ENCODE measurements at regions not wholly inside any gene's neighbourhood (a gene's known extent, or its start where the extent isn't known, plus 50 kb on each side); places are given as distances from the start of the nearest gene placed in this dataset.
"Not testable (repeated sequence)": the region's sequence is repeated elsewhere in the genome, so short reads cannot be mapped to it uniquely, and the experiment has no call there.

- not testable (repeated sequence) for DNase-seq
Observed at GRCh38 chr20:29320216-29320949, 1937.1 kb upstream of the DEFB115 start.

DNA sequence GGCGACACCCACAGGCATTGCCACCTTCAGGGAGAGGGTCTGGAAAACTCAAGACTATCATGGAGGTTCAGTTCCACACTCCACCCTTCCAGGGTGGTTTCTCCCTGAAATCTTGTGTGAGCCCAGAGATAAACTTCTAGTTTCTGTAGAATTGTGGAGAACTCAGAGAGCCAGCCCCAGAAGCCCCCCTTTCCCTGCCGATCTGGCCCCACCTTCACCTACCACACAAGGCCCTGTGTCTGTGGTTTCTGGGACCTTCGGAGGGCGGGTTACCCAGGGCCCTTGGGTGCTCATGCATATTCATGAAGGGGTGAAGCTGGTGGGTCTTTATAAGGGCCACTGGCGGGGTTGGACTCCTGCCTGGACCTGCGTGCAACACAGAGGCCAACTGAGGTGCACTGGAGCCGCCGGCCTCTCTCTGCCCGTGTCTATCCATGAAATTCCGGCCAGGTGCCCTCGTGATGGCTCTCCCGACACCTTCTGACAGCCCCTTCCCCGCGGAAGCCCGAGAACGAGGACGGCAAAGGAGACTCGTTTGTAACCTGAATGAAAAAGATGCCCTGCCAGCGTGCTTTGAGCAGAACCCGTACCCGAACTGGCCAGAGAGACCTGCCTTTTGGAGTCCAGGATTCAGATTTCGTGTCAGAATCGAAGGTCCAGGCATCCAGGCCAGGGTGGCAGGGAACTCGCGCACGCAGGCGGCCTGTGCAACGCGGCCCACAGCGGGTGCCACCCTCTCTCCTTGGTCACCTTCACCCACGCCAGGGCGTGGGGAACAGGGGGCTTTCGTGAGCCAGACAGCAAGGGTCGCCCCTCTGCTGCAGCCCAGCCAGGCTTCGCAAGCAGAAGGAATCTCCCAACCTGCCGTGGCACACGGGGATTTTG lies 1933.6 kb upstream of the DEFB115 start:
- DNase-seq: not testable (repeated sequence)

- DNase-seq: not testable (repeated sequence)
Observed at GRCh38 chr20:29324516-29325303, 1932.8 kb upstream of the DEFB115 start.

DNA sequence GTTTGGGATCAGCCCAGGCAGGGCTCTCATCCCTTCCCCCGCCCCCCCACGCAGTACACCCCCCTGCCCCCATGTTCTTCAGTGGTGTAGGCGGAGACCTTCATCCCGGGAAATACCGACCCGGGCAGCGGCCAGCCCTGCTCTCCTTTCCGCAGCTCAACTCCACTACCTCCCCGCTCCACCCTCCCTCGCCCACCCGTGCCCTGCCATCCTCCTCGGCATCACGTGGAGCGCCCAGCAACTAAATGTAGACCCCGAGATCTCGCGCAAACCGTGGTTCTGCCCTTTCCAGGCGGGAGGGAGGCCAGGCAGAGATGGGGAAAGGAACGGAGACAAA lies 1932.2 kb upstream of the DEFB115 start:
- no peak for DNase-seq

DNA sequence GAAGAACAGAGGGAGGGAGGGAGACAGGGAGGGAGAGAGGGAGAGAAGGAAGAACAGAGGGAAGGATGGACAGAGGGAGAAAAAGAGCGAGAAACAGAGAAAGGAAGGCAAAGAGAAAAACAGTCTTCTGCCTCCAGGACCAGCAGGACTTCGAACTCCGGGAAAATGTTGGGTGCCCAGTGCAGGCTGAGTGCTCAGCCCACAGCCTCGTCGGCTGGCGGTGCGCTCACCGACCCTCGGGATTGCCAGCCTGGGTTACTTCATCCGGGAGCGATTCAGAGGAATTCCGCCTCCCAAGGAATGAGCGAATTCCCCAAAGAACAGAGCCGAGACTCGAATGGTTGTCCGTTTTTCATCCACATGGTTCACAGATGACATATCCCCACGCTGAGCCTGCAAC lies 1931.7 kb upstream of the DEFB115 start:
- not testable (repeated sequence) for DNase-seq

DNA sequence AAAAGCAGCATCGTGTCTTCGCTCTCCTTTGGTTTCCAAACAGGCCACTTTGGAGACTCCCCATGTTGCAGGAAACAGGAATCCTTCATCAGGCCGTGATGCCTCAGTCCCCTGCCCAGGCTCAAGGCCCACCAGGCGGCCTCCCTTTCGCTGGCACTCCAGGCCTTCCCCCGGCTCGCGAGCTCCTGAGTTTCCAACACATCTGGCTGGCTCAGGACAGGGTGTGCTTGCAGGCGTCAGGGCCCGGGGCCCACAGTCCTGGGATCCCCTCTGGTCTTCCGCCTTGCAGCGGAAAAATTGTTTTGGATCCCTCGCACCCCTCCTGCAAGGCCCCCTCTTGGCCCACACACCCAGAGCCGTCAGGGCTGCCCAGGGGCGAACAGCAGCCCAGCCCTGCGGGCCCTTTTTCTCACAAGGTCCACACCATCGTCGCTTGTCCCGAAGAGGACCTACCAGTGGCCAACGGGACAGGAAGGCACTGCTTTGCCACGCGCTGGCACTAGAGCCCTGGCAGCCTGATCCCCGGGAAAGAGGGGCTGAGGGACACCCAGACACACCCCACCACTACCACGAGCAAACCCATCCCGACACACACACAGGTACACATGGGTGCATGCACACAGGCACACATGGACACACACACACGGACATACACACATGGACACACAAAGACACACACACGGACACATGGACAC lies 1930.9 kb upstream of the DEFB115 start:
- DNase-seq: no peak

DNA sequence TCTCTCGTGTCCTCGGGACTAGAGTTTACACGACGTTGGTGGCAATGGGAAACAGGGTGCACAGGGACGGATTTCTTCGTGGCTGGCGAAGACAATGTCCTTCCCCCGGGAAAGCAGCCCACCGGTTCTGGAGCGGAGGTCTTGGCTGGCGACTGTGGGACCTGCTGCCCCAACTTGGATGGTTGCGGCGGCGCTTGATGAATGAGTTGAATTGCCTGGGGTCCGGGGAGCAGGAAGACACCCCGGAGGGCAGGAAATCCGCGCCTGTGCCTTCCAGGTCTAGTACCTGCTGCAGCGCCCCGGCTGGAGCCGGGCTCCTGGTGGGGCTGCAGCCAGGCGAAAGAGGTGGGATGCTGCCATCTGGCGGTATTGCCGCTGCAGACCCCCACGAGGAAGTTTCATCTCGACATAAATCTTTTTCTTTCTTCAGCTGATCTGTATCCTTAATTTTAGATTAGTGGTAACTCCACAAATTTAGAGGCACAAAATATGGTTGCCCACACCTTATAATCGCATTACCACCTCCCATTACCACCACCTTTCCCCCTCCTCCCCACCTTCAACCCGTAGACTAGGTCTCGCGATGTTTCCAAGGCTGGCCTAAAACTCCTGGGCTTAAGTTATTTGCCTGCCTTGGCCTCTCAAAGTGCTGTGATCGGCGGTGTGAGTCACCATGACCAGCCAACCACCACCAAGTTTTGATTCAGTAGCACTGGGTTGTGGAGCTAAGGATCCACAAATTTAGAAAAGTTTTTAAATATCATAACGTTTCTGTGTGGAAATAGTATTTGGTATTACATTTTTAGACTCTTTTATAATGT lies 1929.7 kb upstream of the DEFB115 start:
- DNase-seq: not testable (repeated sequence)

- DNase-seq: not testable (repeated sequence)
Observed at GRCh38 chr20:29330429-29331115, 1926.9 kb upstream of the DEFB115 start.

DNA sequence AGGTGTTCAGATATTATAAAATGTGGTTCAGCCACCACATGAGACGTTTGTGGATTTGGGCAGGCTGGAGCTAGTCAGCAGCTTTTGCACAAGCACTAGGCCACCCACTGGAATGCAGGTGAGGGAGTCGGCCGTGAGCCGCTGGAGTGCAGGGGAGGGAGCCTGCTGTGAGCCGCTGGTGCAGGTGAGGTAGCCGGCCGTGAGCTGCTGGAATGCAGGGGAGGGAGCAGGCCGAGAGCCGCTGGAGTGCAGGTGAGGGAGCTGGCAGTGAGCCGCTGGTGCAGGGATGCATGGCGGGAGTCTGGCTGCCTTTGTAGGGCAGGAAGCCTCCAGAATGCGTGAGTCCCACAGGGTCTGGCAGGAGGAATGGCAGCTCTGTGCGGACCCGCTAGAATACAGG lies 1907.6 kb upstream of the DEFB115 start:
- DNase-seq: no peak

- not testable (repeated sequence) for DNase-seq
Observed at GRCh38 chr20:29375937-29376336, 1881.5 kb upstream of the DEFB115 start.

DNA sequence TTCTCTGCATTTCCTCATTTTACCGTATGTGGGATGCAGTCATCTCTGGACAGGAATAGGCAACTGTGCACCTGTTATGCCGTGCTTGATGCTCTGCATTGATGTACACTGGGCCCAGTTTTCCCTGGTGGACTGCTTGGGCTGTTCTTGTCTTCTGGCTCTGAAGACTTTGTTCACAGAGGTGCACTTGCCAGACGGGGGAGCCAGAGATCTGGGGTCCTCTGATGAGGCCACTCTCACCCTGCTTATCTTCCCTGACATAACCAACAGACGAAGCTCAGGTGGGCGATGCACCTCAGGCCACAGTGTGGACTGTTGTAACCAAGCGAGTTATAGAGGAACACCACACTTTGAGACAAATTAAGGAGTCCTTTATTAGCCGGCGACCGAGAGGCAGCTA lies 1864.6 kb upstream of the DEFB115 start:
- not testable (repeated sequence) for DNase-seq

DNA sequence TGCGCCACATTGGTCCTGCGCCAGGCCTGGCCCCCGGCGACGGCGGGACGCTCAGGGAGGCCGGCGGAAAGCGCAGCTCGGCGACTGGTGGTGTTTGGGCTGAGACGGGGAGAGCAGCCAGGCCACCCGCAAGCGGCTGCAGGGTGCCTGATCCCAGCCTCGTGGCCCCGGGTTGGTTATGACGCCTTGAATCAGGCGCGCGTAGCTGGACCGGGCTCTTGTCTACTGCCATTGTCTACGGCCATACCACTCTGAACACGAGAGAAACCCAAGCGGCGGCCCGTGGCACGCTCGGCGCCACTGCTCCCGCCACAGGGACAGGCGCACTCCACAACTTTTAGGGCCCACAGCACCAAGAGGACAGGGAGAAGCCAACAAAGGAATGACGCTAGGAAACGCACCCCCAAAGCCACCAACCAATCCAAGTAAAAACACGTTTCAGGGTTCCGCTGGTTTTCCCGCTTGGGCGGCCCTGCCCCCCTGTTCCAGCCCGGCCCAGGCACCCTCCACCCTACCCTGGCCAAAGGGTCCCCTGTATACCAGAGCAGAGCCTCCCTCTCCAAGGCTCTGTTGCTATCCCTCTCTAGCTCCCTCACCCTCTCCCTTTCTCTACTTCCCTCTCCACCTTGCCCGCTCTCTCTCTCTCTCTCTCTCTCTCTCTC lies 1849.3 kb upstream of the DEFB115 start:
- DNase-seq: no peak

GRCh38 chr20:29408707-29409106 lies 1848.8 kb upstream of the DEFB115 start:
- DNase-seq: not testable (repeated sequence)

- DNase-seq: not testable (repeated sequence)
Observed at GRCh38 chr20:29409160-29409689, 1848.2 kb upstream of the DEFB115 start.

GRCh38 chr20:29409833-29410805 lies 1847.3 kb upstream of the DEFB115 start:
- no peak for DNase-seq

- DNase-seq: no peak
Observed at GRCh38 chr20:29410806-29411457, 1846.5 kb upstream of the DEFB115 start.

- not testable (repeated sequence) for DNase-seq
Observed at GRCh38 chr20:29411458-29411820, 1846.0 kb upstream of the DEFB115 start.

DNA sequence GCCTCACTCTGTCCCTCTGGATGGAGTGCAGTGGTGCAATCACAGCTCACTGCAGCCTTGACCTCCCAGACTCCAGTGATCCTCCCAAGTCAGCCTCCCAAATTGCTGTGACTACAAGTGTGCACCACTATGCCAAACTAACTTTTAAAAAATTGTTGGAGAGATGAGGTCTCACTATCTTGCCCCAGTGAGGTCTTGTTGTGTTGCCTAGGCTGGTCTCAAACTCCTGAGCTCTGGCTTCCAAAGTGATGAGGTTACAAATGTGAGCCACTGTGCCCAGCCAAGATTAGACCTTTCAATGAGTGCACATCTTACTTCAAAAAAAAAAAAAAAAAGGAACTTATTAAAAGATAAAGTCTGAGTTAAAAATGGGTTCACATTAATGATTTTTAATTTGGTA lies 1838.1 kb upstream of the DEFB115 start:
- DNase-seq: no peak
